ENCODE measurements at regions not wholly inside any gene's neighbourhood (a gene's known extent, or its start where the extent isn't known, plus 50 kb on each side); places are given as distances from the start of the nearest gene placed in this dataset.

DNA sequence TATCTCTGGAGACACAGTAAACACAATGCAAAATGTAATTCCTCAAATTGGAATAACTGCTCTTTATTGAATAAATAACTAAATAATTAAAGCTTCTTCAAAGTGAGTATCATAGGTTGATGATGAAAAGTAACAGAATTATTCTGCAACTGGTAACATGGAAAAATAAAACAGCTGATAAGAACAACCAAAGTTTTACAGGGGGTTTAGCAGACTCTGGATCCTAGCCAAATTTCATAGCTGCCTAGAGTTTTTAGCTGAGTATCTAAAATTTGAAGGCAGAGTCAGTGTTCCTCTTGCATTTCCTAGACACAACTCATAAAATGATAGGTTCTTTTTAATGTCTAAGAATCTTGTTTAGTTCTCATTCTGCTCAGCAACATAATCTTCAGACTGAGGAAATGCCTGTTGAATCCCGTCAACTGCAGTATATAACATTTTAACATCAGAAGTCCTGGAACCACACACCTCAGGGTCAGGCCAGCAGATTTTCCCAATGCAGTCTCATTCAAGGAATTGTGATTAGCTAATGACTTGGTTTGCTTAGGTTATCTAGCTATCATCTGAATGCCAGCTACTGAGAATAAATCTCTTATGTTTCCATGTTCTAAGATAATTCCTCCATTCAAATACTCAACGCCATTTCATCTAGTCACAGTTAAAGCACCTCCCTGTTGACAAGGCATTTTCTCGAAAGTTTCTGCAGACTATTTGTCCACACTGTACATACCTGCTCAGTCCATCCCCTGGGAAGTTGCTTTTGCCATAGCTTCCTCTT, 411.6 kb downstream of the BCAT1 start:
- H3K9me3 ChIP-seq (ENCODE audit: control insufficient read depth, low read length): no peaks in the 10 kb centered on the region
- no peaks in the 10 kb centered on the region for H3K27me3 ChIP-seq (ENCODE audit: control insufficient read depth, insufficient read depth)
- ATAC-seq: no peak
- H3K4me1 ChIP-seq (ENCODE audit: control insufficient read depth, insufficient read depth, low read length): peaks cover 2% of the 10 kb centered on the region
- H3K27ac ChIP-seq (ENCODE audit: low read length): peak overlapping the region; percentile 48
- peak overlapping the region; percentile 30 for H3K4me3 ChIP-seq (ENCODE audit: low read length)
- intact Hi-C loops (cut with DNase I): no loop called here
- no peak for DNase-seq
- 53% methylated on average over 3 of the region's 3 CpGs for WGBS

GRCh38 chr12:24535334-24536069, 413.4 kb downstream of the BCAT1 start:
- no peak overlapping the region for H3K4me3 ChIP-seq (ENCODE audit: low read length)
- H3K4me1 ChIP-seq (ENCODE audit: control insufficient read depth, insufficient read depth, low read length): peaks cover 2% of the 10 kb centered on the region
- intact Hi-C loops (cut with DNase I): no loop called here
- DNase-seq (no peak), ATAC-seq (peak in 1 of 2 donors; percentile 34)
- 40% methylated on average over 6 of the region's 6 CpGs for WGBS
- H3K27ac ChIP-seq (ENCODE audit: low read length): peak overlapping the region; percentile 80
- no peaks in the 10 kb centered on the region for H3K9me3 ChIP-seq (ENCODE audit: control insufficient read depth, low read length)
- H3K27me3 ChIP-seq (ENCODE audit: control insufficient read depth, insufficient read depth): no peaks in the 10 kb centered on the region

DNA sequence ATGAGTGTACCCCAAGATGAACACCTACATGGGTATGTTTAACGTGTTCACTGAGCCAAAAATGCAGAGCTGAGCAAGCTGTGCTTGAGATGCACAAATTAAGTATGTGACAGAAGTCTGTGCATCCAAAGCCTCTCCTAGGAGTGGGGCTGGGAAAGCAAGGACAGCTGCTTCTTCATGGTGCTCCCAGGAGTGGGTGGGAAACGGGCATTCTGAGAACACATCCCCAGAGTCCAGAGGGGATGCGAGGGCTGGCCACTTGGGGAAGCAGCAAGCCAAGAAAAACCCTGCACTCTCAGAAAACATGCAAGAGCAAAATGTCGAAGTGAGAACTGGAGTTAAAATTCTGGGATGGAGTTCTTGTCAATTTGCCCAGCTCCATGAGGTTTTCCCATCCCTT, 414.3 kb downstream of the BCAT1 start:
- WGBS: 38% methylated on average over 4 of the region's 4 CpGs
- DNase-seq (peak in 2 of 3 donors; percentile 21 to 64), ATAC-seq (peak; percentile 51 to 63)
- intact Hi-C loops (cut with DNase I): no loop called here
- peak overlapping the region; percentile 71 for H3K27ac ChIP-seq (ENCODE audit: low read length)
- H3K4me1 ChIP-seq (ENCODE audit: control insufficient read depth, insufficient read depth, low read length): peaks cover 2% of the 10 kb centered on the region
- H3K9me3 ChIP-seq (ENCODE audit: control insufficient read depth, low read length): no peaks in the 10 kb centered on the region
- no peak overlapping the region for H3K4me3 ChIP-seq (ENCODE audit: low read length)
- no peaks in the 10 kb centered on the region for H3K27me3 ChIP-seq (ENCODE audit: control insufficient read depth, insufficient read depth)

DNA sequence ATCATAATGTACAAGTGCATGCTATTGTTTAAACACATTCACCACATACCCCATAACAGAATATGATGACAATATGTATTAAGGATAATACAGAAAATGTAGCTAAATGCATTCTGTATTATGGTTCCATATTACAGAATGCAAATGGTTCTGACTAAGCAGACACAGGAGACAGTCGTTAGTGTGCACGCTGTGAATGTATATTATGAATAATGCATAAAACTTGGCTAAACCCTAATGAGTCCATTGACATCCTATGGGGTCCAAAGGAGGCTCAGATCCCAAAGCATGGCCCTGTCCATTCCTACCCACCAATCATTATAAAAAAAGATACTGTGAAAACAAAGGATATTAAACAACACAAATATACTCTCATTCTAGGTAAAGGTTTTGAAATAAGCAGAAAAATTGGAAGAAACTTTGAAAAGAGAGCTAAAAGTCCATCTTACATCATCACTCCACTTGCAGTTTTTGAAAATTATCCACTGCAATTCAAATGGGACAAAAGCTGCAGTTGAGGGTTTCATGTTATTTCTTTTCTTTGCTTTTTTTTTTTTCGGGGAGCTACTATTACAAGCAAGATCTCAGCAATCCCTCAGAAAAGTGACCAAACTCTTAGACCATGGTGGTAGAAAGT, 415.1 kb downstream of the BCAT1 start:
- intact Hi-C loops (cut with DNase I): no loop called here
- Histone ChIP-seq H3K4me3 (ENCODE audit: low read length) (no peak overlapping the region), H3K27ac (ENCODE audit: low read length) (no peak overlapping the region), H3K4me1 (ENCODE audit: control insufficient read depth, insufficient read depth, low read length) (peaks cover 2% of the 10 kb centered on the region), H3K9me3 (ENCODE audit: control insufficient read depth, low read length) (no peaks in the 10 kb centered on the region), H3K27me3 (ENCODE audit: control insufficient read depth, insufficient read depth) (no peaks in the 10 kb centered on the region)
- WGBS: 88% methylated on average over 3 of the region's 3 CpGs
- no peak for DNase-seq
- ATAC-seq: no peak

- no peak overlapping the region for H3K4me3 ChIP-seq (ENCODE audit: low read length)
- intact Hi-C loops (cut with DNase I): no loop called here
- ATAC-seq (no peak), DNase-seq (no peak)
- H3K9me3 ChIP-seq (ENCODE audit: control insufficient read depth, low read length): no peaks in the 10 kb centered on the region
- peaks cover 5% of the 10 kb centered on the region for H3K4me1 ChIP-seq (ENCODE audit: control insufficient read depth, insufficient read depth, low read length)
- H3K27me3 ChIP-seq (ENCODE audit: control insufficient read depth, insufficient read depth): no peaks in the 10 kb centered on the region
- H3K27ac ChIP-seq (ENCODE audit: low read length): no peak overlapping the region
- WGBS: 53% methylated on average over 2 of the region's 2 CpGs
Measured at GRCh38 chr12:24530689-24531088, 418.2 kb downstream of the BCAT1 start.

GRCh38 chr12:24527102-24527501, 421.8 kb downstream of the BCAT1 start:
- Histone ChIP-seq H3K27me3 (ENCODE audit: control insufficient read depth, insufficient read depth) (no peaks in the 10 kb centered on the region), H3K4me3 (ENCODE audit: low read length) (no peak overlapping the region), H3K9me3 (ENCODE audit: control insufficient read depth, low read length) (no peaks in the 10 kb centered on the region), H3K4me1 (ENCODE audit: control insufficient read depth, insufficient read depth, low read length) (peaks cover 3% of the 10 kb centered on the region), H3K27ac (ENCODE audit: low read length) (peak overlapping the region; percentile 42)
- intact Hi-C loops (cut with DNase I): no loop called here
- ATAC-seq (peak in 1 of 2 donors; percentile 61), DNase-seq (no peak)

- ATAC-seq (no peak), DNase-seq (no peak)
- H3K27ac ChIP-seq (ENCODE audit: low read length): no peak overlapping the region
- WGBS: 90% methylated on average over 1 of the region's 1 CpG
- no peaks in the 10 kb centered on the region for H3K27me3 ChIP-seq (ENCODE audit: control insufficient read depth, insufficient read depth)
- H3K4me3 ChIP-seq (ENCODE audit: low read length): no peak overlapping the region
- no peaks in the 10 kb centered on the region for H3K9me3 ChIP-seq (ENCODE audit: control insufficient read depth, low read length)
- H3K4me1 ChIP-seq (ENCODE audit: control insufficient read depth, insufficient read depth, low read length): peaks cover 1% of the 10 kb centered on the region
- intact Hi-C loops (cut with DNase I): no loop called here
Measured at GRCh38 chr12:24522736-24523135, 426.2 kb downstream of the BCAT1 start.

DNA sequence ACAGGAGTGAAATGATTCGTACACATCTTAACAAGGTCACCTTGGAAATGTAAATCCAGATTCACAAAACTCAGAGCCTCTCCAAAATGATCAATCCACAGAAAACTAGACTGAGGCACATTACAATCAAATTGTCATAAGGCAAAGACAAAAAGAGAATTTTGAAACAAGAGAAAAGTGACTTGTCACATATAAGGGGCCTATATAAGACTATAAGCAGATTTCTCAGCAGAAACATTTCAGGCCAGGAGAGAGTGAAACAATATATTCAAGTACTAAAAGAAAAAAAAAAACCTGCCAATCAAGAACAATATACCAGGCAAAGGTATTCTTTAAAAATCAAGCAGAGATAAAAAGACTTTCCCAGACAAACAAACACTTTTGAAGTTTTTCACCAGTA, 429.1 kb downstream of the BCAT1 start:
- 98% methylated on average over 1 of the region's 1 CpG for WGBS
- no peak for DNase-seq
- Histone ChIP-seq H3K4me3 (ENCODE audit: low read length) (no peak overlapping the region), H3K4me1 (ENCODE audit: control insufficient read depth, insufficient read depth, low read length) (no peaks in the 10 kb centered on the region), H3K27me3 (ENCODE audit: control insufficient read depth, insufficient read depth) (no peaks in the 10 kb centered on the region), H3K27ac (ENCODE audit: low read length) (no peak overlapping the region), H3K9me3 (ENCODE audit: control insufficient read depth, low read length) (no peaks in the 10 kb centered on the region)
- ATAC-seq: no peak
- intact Hi-C loops (cut with DNase I): no loop called here

DNA sequence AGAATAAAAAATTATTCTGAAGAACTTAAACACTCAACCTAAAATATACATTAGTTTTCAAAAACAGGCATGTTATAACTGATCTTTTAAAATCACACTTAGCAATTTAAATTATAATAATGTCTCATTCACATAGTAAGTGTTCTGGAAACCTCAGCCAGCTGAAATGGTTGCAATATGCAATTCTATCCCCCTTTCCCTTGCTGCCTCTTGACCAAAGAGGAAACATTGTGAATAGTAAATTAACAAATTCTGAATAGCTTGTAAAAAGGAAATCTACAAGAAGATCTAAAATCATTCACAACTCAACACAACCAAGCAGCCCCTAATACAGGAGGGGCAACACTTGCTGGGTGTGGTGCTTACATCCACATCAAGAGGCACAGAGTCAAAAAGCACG, 431.9 kb downstream of the BCAT1 start:
- Histone ChIP-seq H3K27ac (ENCODE audit: low read length) (no peak overlapping the region), H3K27me3 (ENCODE audit: control insufficient read depth, insufficient read depth) (no peaks in the 10 kb centered on the region), H3K9me3 (ENCODE audit: control insufficient read depth, low read length) (no peaks in the 10 kb centered on the region), H3K4me3 (ENCODE audit: low read length) (no peak overlapping the region), H3K4me1 (ENCODE audit: control insufficient read depth, insufficient read depth, low read length) (no peaks in the 10 kb centered on the region)
- intact Hi-C loops (cut with DNase I): no loop called here
- WGBS: 68% methylated on average over 1 of the region's 1 CpG
- ATAC-seq (no peak), DNase-seq (no peak)

GRCh38 chr12:24510581-24511125, 438.2 kb downstream of the BCAT1 start:
- 68% methylated on average over 5 of the region's 5 CpGs for WGBS

GRCh38 chr12:24507827-24508226, 441.1 kb downstream of the BCAT1 start:
- H3K4me1 ChIP-seq (ENCODE audit: control insufficient read depth, insufficient read depth, low read length): no peaks in the 10 kb centered on the region
- H3K27ac ChIP-seq (ENCODE audit: low read length): no peak overlapping the region
- intact Hi-C loops (cut with DNase I): no loop called here
- H3K9me3 ChIP-seq (ENCODE audit: control insufficient read depth, low read length): no peaks in the 10 kb centered on the region
- WGBS: 95% methylated on average over 2 of the region's 2 CpGs
- no peaks in the 10 kb centered on the region for H3K27me3 ChIP-seq (ENCODE audit: control insufficient read depth, insufficient read depth)
- H3K4me3 ChIP-seq (ENCODE audit: low read length): no peak overlapping the region
- ATAC-seq (no peak), DNase-seq (no peak)

More at GRCh38 chr12:24510581-24511125, 438.2 kb downstream of the BCAT1 start:
- ATAC-seq: no peak
- no peaks in the 10 kb centered on the region for H3K9me3 ChIP-seq (ENCODE audit: control insufficient read depth, low read length)
- H3K4me1 ChIP-seq (ENCODE audit: control insufficient read depth, insufficient read depth, low read length): no peaks in the 10 kb centered on the region
- H3K27me3 ChIP-seq (ENCODE audit: control insufficient read depth, insufficient read depth): no peaks in the 10 kb centered on the region
- H3K4me3 ChIP-seq (ENCODE audit: low read length): no peak overlapping the region
- H3K27ac ChIP-seq (ENCODE audit: low read length): no peak overlapping the region
- no peak for DNase-seq
- intact Hi-C loops (cut with DNase I): no loop called here
